ENCODE measurements at regions not wholly inside any gene's neighbourhood (a gene's known extent, or its start where the extent isn't known, plus 50 kb on each side); places are given as distances from the start of the nearest gene placed in this dataset.
A peak's percentile ranks its signal among the peaks of the same experiment; 100 is the strongest.

- peak; percentile 69 to 90 (median 80) for DNase-seq (ENCODE audit: low read depth in 3 of 3, low spot score in 1 of 3)
Observed at GRCh38 chr1:181142096-181142958, 53.8 kb downstream of the IER5 start.

GRCh38 chr1:181143102-181143859, 54.8 kb downstream of the IER5 start:
- DNase-seq (ENCODE audit: low read depth in 3 of 3, low spot score in 1 of 3), result no peak

DNA sequence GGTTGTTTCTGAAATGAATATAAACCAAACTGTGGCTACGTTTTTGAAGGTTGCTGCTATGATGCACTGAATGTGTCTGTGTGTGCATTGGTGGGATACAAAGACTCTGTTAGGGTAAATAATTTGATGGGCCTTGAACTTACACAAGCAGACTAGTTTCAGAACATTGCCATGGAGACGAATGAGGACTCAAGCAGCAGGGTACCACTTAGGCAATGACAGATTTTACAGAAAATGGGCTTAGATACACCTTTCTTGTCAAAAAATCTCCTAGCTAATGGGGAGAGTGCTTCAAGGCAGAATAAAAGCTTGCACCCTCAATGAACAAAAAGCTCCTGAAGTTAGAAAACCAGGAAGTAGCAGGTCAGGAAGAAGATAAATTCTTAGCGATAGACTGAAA, 55.7 kb downstream of the IER5 start:
- no peak for DNase-seq (ENCODE audit: low read depth in 3 of 3, low spot score in 1 of 3)

DNA sequence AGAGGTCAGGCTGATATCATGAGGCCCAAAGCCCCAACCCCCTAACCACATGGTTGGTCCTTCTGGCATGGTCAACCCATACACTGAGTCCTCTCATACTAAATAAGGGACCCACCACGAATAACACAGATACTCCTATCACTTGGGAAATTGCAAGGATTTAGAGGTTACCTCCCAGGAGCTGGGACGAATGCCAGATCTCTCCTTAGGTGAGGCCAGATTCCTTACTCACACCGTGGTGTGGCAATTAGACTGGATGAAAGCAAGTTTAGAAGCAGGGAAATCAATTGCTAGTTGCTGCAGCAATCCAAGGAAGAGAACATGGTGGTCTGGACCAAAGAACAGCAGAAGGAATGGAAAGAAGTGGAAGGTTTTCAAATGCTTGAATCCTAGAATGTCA, 60.1 kb downstream of the IER5 start:
- no peak for DNase-seq (ENCODE audit: low read depth in 3 of 3, low spot score in 1 of 3)

- peak; percentile 23 to 41 (median 37) for DNase-seq (ENCODE audit: low read depth in 3 of 3, low spot score in 1 of 3)
Observed at GRCh38 chr1:181149326-181150125, 61.0 kb downstream of the IER5 start.

DNA sequence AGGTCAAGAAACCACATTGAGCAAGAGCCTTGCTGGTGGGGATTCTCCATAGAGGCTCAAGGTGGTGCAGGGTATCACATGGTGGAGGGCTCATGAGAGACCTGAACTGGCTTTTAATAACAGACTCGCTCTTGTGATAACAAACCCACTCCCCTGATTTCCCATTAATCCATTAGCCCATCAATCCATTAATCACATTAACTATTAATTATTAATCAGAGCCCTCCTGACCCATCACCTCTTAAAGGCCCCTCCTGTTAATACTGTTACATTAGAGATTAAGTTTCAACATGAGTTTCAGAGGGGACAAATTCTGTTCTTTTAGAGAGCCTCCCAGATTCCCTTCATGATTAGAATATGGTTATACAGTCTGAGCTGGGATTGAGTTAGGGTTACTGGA, 61.8 kb downstream of the IER5 start:
- no peak for DNase-seq (ENCODE audit: low read depth in 3 of 3, low spot score in 1 of 3)

- DNase-seq (ENCODE audit: low read depth in 3 of 3, low spot score in 1 of 3), result no peak
Observed at GRCh38 chr1:181150842-181151241, 62.3 kb downstream of the IER5 start.

DNA sequence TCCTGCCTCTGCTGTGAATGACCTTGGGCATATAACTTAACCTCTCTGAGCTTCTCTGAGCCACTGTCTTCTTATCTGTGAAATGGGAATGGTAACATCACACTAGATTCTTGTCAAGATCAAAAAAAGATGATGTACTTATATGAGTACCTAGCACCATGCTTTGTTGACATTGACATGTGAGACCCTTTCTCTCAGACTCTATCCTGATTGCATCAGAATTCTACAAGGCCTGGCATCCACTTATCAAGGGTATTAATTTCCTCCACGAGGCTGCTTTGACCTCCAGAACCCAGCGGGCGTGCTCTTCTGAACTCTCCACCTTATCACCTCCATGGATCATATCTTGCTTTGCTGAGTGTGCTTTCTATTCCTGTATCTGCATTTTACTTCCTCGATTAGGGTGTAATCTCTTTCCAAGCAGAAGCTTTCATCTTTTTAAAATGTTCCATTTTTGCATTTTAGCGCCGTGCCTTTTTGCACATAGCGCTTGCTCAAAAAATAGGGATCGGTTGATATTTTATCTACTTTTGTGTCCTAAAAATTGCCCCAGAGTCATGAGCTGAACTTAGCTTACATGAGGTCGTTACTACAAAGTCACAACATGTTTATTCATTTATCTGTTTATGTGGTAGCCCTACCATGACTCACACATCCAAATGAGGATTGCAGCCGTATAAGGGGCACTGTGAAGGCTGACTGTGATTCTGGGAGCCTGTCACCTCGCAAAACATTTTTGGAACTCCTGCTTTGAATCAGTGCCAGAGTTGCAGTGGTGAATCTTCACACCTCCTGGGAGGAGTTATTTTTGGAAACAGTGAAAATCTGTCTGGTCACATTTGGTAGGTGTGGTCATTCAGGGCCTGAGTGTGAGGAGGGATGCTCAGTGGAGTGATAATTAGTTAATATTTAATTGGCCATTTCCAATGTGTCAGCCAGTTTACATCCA, 63.2 kb downstream of the IER5 start:
- DNase-seq (ENCODE audit: low read depth in 3 of 3, low spot score in 1 of 3), result no peak

DNA sequence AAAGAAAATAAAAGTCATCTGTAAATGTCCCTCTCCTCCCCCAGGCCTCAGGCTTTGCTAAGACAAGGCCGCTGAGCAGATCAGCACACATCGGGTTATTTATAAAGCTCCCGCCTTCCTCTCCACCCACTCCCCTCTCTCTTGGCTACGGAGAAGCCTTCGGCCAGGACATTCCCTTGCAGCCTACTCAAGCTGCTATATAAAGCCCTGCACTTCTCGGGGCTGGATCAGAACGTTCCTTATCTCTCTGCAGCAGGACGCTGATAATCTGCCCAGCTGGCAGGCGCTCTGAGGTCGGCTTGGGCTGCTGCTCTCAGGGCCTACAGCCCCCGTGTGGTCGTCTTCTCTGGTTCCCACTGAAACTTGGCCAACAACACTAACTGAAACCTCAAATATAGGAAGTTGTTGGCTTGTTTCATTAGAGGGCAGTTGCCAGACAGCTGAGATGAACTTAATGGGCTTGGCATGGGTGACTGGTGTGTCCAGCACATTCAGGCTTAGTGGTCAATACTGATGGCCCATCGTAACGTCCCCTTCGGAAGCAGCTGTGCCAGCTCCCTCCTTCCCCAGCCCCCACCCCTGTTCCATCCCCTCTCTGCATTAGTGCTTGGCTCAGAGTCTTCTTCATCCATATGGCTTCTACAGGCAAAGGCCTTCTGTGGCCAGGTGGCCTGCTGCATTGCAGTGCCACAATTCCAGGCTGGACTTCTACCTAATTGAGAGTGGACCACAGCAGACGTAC, 64.6 kb downstream of the IER5 start:
- no peak for DNase-seq (ENCODE audit: low read depth in 3 of 3, low spot score in 1 of 3)

GRCh38 chr1:181153634-181153961, 65.1 kb downstream of the IER5 start:
- no peak for DNase-seq (ENCODE audit: low read depth in 3 of 3, low spot score in 1 of 3)

GRCh38 chr1:181155339-181155738, 66.8 kb downstream of the IER5 start:
- no peak for DNase-seq (ENCODE audit: low read depth in 3 of 3, low spot score in 1 of 3)

GRCh38 chr1:181159451-181160140, 71.1 kb downstream of the IER5 start:
- DNase-seq (ENCODE audit: low read depth in 3 of 3, low spot score in 1 of 3), result no peak

GRCh38 chr1:181160322-181160721, 71.8 kb downstream of the IER5 start:
- no peak for DNase-seq (ENCODE audit: low read depth in 3 of 3, low spot score in 1 of 3)

DNA sequence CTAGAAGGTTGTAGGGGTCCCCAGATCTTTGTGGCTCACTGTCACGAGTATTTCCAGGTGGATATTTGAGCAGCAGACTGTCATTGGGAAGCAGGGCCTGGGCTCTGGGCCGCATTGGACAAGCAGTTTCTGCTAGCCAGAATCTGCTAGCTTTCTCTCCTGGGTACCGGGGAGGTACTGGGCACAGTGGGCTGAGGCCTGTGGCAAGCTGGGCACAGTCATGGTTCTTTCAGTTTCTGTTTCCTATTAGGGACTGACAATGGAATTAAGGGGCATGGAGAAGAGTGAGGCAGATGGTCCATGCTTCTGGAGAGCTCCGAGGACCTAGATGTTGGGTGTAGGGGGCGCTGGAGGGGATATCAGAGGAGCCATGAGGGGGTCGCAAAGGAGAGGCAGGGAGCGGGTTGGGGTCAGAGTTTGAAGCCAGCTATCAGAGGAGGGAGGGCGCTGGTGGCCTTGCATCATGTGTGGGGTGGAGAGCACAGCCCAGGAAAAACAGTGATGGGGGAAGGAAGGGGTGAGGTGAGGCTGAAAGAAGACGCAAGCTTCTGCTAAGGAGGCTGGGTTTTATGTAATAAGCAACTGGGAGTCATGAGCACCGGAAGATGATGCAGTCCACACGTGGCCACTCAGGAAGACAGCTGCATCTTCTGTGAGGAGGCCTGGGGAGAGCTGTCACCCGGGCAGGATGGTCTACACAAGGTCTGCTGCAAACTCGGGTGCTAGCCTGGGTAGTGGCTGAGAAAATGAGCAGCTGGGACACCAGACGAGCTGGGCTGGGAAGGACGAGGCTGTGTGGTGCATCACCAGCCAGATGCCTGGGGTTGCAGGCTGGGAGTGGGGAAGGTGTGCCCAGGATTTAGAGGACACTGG, 72.7 kb downstream of the IER5 start:
- DNase-seq (ENCODE audit: low read depth in 3 of 3, low spot score in 1 of 3), result no peak

- DNase-seq (ENCODE audit: low read depth in 3 of 3, low spot score in 1 of 3), result no peak
Observed at GRCh38 chr1:181163662-181164061, 75.2 kb downstream of the IER5 start.

DNA sequence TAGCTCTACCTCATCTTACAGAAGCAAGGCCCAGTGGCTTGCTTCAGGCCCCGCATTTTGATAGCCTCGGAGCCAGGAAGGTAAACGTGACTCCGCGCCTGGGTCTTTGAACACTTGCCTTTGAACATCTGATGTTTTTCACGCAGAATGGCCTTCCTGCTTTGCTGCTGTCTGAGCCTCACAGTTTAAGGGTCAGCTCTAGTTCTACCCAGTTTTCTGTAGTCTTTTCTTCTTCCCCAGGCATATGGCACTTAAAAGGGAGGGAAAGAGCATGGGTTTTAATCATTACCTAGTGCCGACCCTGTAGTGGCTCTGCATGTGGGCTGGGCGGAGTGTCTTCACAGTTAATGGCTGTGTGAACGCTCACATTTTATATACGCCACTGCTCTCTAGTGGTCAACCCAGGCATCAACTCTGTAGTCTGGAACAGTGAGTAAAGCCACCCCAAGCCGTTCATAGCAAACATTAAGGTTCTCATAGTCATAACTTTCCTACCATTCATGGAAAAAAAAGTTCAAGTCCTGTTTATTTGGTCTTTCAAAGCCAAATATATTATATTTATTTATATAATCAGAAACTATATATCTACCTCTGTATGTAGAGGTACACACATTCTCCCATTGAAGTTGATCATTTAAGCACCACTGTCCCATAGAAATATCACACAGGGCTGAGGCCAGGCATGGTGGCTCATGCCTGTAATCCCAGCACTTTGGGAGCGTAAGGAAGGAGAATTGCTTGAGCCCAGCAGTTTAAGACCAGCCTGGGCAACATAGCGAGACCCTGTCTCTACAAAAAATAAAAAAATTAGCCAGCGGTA, 78.1 kb downstream of the IER5 start:
- DNase-seq (ENCODE audit: low read depth in 3 of 3, low spot score in 1 of 3), result peak; percentile 37 to 49 (median 48)

GRCh38 chr1:181169281-181169865, 80.9 kb downstream of the IER5 start:
- no peak for DNase-seq (ENCODE audit: low read depth in 3 of 3, low spot score in 1 of 3)
